ENCODE measurements at regions not wholly inside any gene's neighbourhood (a gene's known extent, or its start where the extent isn't known, plus 50 kb on each side); places are given as distances from the start of the nearest gene placed in this dataset.

DNA sequence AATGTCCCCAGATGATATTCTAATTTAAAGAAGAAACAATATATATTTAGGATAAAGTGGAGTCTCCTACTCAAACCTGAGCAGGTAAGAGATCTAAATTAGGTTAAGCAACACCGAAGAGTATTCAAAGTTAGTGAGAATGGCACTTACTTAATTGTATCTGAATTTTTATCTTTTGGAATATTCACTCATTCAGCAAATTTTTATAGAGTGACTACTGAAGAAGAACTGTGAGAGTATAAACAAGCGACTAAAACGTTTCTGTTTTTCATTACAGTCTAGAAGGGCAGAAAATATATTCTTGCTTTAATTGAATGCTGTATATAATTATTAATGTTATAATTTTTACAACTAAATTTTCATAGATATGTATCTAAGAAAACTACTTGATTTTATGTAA, 567.7 kb upstream of the TBL1XR1 start:
- H3K4me1 Mint-ChIP-seq: no peaks in the 10 kb centered on the region
- ATAC-seq (no peak), DNase-seq (ENCODE audit: low spot score) (no peak)
- CTCF ChIA-PET: no interaction called here
- H3K36me3 Mint-ChIP-seq: peaks cover 21% of the 10 kb centered on the region
- no peaks in the 10 kb centered on the region for H3K27me3 Mint-ChIP-seq (ENCODE audit: low read depth)
- no peak overlapping the region for H3K27ac Mint-ChIP-seq
- POLR2A ChIA-PET: no interaction called here
- H3K4me3 Mint-ChIP-seq: no peak overlapping the region
- no peak for TF ChIP-seq ELF4 (CRISPR knock-in tag; IDR thresholded peaks at IDR 0.05; ENCODE audit: low read depth)
- TF ChIP-seq MYBL2 (CRISPR knock-in tag; IDR thresholded peaks at IDR 0.05): no peak
- peaks cover 30% of the 10 kb centered on the region for H3K9me3 Mint-ChIP-seq

DNA sequence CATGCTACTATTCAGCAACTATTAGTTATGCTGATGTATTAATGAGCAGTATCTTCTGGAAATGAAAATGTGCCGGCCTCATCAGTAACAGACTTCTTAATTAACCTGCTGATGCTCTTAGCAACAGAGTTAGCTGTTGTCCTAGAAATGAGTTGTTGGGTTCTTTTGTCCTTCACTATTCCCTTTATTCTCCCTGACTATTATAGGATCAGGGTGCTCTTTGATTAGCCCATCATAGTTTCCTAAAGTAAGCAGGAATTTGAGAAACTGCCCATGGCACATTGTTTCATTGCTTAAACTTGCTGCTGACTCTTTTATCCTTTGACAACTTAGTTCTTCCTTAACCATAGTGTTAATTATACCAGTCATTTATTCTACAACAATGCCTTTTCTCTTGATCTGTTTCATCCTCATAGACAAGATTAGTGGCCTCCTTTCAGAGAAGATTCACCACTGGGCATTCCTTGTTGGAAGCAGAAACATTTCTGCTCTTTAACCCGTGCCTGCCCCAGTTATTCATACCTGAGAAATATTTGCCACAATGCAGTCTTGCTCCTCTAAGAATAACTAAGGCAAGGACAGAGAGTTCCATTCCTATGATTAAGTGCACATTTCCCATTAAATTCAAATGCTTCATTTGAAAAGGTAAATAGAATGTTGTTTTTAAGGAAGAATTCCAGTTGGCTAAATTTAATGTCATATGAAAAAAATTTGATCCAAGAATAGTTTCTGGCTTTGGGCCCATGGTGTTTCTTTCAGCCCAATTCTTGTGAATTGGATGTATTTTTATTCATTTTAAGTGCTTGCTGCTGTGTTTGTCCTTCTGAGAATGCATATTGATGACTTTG, 573.3 kb upstream of the TBL1XR1 start:
- Mint-ChIP-seq H3K36me3 (peaks cover 18% of the 10 kb centered on the region), H3K4me3 (no peak overlapping the region), H3K9me3 (peaks cover 22% of the 10 kb centered on the region), H3K27me3 (ENCODE audit: low read depth) (no peaks in the 10 kb centered on the region), H3K4me1 (no peaks in the 10 kb centered on the region), H3K27ac (no peak overlapping the region)
- TF ChIP-seq, protein P1, sequence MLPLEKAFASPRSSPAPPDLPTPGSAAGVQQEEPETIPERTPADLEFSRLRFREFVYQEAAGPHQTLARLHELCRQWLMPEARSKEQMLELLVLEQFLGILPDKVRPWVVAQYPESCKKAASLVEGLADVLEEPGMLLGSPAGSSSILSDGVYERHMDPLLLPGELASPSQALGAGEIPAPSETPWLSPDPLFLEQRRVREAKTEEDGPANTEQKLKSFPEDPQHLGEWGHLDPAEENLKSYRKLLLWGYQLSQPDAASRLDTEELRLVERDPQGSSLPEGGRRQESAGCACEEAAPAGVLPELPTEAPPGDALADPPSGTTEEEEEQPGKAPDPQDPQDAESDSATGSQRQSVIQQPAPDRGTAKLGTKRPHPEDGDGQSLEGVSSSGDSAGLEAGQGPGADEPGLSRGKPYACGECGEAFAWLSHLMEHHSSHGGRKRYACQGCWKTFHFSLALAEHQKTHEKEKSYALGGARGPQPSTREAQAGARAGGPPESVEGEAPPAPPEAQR (CRISPR knock-in tag; IDR thresholded peaks at IDR 0.05): no peak
- TF ChIP-seq ZNF263 (CRISPR knock-in tag; IDR thresholded peaks at IDR 0.05; ENCODE audit: low read depth) (no peak), EMX1 (CRISPR knock-in tag; IDR thresholded peaks at IDR 0.05) (no peak), SMAD3 (CRISPR knock-in tag; IDR thresholded peaks at IDR 0.05; ENCODE audit: borderline replicate concordance) (no peak), OVOL2 (CRISPR knock-in tag; IDR thresholded peaks at IDR 0.05; ENCODE audit: borderline replicate concordance) (no peak), ZNF219 (CRISPR knock-in tag; IDR thresholded peaks at IDR 0.05; ENCODE audit: borderline replicate concordance) (no peak)
- ChIA-PET CTCF (no interaction called here), POLR2A (no interaction called here)
- DNase-seq (ENCODE audit: low spot score) (no peak), ATAC-seq (no peak)

DNA sequence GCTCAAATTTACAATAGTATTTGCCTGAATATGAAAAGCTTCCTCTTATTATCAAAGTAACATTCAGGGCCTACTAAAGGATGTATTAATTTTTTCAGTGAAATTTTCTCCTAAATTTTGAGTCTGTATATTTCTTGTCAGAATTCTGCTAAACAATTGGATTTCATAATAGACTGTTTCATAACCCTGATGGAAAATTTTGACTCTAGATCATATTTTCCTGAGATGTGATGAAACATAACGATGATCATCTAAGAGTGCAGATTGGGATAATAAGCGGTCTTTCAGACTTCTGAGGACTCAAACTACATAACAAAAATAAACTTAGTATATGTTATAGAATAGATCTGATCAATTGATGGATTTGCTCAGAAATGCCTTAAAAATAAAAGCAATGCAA, 574.5 kb upstream of the TBL1XR1 start:
- H3K27ac Mint-ChIP-seq: no peak overlapping the region
- H3K27me3 Mint-ChIP-seq (ENCODE audit: low read depth): no peaks in the 10 kb centered on the region
- CTCF ChIA-PET: no interaction called here
- DNase-seq (ENCODE audit: low spot score) (no peak), ATAC-seq (no peak)
- H3K4me1 Mint-ChIP-seq: no peaks in the 10 kb centered on the region
- peaks cover 17% of the 10 kb centered on the region for H3K36me3 Mint-ChIP-seq
- peaks cover 21% of the 10 kb centered on the region for H3K9me3 Mint-ChIP-seq
- no peak overlapping the region for H3K4me3 Mint-ChIP-seq
- POLR2A ChIA-PET: no interaction called here
- TF ChIP-seq, protein P2, sequence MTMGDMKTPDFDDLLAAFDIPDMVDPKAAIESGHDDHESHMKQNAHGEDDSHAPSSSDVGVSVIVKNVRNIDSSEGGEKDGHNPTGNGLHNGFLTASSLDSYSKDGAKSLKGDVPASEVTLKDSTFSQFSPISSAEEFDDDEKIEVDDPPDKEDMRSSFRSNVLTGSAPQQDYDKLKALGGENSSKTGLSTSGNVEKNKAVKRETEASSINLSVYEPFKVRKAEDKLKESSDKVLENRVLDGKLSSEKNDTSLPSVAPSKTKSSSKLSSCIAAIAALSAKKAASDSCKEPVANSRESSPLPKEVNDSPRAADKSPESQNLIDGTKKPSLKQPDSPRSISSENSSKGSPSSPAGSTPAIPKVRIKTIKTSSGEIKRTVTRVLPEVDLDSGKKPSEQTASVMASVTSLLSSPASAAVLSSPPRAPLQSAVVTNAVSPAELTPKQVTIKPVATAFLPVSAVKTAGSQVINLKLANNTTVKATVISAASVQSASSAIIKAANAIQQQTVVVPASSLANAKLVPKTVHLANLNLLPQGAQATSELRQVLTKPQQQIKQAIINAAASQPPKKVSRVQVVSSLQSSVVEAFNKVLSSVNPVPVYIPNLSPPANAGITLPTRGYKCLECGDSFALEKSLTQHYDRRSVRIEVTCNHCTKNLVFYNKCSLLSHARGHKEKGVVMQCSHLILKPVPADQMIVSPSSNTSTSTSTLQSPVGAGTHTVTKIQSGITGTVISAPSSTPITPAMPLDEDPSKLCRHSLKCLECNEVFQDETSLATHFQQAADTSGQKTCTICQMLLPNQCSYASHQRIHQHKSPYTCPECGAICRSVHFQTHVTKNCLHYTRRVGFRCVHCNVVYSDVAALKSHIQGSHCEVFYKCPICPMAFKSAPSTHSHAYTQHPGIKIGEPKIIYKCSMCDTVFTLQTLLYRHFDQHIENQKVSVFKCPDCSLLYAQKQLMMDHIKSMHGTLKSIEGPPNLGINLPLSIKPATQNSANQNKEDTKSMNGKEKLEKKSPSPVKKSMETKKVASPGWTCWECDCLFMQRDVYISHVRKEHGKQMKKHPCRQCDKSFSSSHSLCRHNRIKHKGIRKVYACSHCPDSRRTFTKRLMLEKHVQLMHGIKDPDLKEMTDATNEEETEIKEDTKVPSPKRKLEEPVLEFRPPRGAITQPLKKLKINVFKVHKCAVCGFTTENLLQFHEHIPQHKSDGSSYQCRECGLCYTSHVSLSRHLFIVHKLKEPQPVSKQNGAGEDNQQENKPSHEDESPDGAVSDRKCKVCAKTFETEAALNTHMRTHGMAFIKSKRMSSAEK (CRISPR knock-in tag; IDR thresholded peaks at IDR 0.05; ENCODE audit: borderline replicate concordance): no peak
- TF ChIP-seq TP53 (CRISPR knock-in tag; IDR thresholded peaks at IDR 0.05) (no peak), GTF2I (CRISPR knock-in tag; conservative IDR thresholded peaks at IDR 0.05) (no peak), JAZF1 (CRISPR knock-in tag; IDR thresholded peaks at IDR 0.05) (no peak), GRHL2 (CRISPR knock-in tag; IDR thresholded peaks at IDR 0.05; ENCODE audit: insufficient replicate concordance, severe bottlenecking) (no peak), MXD4 (CRISPR knock-in tag; IDR thresholded peaks at IDR 0.05; ENCODE audit: borderline replicate concordance) (no peak), ESRRA (CRISPR knock-in tag; IDR thresholded peaks at IDR 0.05; ENCODE audit: borderline replicate concordance) (no peak), ATF1 (CRISPR knock-in tag; IDR thresholded peaks at IDR 0.05) (no peak)
- TF ChIP-seq, protein P3, sequence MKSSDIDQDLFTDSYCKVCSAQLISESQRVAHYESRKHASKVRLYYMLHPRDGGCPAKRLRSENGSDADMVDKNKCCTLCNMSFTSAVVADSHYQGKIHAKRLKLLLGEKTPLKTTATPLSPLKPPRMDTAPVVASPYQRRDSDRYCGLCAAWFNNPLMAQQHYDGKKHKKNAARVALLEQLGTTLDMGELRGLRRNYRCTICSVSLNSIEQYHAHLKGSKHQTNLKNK (CRISPR knock-in tag; IDR thresholded peaks at IDR 0.05): no peak
- TF ChIP-seq, protein P4, sequence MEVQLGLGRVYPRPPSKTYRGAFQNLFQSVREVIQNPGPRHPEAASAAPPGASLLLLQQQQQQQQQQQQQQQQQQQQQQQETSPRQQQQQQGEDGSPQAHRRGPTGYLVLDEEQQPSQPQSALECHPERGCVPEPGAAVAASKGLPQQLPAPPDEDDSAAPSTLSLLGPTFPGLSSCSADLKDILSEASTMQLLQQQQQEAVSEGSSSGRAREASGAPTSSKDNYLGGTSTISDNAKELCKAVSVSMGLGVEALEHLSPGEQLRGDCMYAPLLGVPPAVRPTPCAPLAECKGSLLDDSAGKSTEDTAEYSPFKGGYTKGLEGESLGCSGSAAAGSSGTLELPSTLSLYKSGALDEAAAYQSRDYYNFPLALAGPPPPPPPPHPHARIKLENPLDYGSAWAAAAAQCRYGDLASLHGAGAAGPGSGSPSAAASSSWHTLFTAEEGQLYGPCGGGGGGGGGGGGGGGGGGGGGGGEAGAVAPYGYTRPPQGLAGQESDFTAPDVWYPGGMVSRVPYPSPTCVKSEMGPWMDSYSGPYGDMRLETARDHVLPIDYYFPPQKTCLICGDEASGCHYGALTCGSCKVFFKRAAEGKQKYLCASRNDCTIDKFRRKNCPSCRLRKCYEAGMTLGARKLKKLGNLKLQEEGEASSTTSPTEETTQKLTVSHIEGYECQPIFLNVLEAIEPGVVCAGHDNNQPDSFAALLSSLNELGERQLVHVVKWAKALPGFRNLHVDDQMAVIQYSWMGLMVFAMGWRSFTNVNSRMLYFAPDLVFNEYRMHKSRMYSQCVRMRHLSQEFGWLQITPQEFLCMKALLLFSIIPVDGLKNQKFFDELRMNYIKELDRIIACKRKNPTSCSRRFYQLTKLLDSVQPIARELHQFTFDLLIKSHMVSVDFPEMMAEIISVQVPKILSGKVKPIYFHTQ (CRISPR knock-in tag; IDR thresholded peaks at IDR 0.05): no peak
- TF ChIP-seq, protein P5, sequence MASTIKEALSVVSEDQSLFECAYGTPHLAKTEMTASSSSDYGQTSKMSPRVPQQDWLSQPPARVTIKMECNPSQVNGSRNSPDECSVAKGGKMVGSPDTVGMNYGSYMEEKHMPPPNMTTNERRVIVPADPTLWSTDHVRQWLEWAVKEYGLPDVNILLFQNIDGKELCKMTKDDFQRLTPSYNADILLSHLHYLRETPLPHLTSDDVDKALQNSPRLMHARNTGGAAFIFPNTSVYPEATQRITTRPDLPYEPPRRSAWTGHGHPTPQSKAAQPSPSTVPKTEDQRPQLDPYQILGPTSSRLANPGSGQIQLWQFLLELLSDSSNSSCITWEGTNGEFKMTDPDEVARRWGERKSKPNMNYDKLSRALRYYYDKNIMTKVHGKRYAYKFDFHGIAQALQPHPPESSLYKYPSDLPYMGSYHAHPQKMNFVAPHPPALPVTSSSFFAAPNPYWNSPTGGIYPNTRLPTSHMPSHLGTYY (CRISPR knock-in tag; IDR thresholded peaks at IDR 0.05): no peak
- TF ChIP-seq, protein P6, sequence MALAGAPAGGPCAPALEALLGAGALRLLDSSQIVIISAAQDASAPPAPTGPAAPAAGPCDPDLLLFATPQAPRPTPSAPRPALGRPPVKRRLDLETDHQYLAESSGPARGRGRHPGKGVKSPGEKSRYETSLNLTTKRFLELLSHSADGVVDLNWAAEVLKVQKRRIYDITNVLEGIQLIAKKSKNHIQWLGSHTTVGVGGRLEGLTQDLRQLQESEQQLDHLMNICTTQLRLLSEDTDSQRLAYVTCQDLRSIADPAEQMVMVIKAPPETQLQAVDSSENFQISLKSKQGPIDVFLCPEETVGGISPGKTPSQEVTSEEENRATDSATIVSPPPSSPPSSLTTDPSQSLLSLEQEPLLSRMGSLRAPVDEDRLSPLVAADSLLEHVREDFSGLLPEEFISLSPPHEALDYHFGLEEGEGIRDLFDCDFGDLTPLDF (CRISPR knock-in tag; IDR thresholded peaks at IDR 0.05): no peak
